ENCODE measurements at regions not wholly inside any gene's neighbourhood (a gene's known extent, or its start where the extent isn't known, plus 50 kb on each side); places are given as distances from the start of the nearest gene placed in this dataset.

DNA sequence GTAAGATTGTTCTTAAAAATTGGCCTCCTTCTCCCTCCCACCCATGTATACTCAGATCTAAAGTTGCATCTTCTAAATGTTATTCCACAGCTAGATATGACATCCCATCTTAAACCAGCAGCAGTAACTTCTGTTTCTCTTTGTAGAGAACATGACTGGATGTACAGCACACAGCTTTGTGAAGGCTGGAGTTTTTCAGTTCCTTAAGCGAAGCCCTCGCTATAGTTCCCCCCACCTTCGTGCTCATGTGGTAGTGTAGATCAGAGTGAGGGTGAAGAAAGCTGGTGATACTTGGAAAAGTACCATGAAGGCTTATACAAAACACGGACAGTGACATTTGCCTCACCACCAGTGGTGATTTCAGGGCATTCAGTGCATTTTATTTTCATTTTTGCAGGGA lies 137.5 kb downstream of the MAT2B start:
- no peaks in the 10 kb centered on the region for H3K9me3 ChIP-seq (replicated peaks in 1 of 3)
- DNase-seq, result no peak
- TF ChIP-seq POLR2A (IDR thresholded peaks at IDR 0.05), result no peak
- TF ChIP-seq, protein P1, sequence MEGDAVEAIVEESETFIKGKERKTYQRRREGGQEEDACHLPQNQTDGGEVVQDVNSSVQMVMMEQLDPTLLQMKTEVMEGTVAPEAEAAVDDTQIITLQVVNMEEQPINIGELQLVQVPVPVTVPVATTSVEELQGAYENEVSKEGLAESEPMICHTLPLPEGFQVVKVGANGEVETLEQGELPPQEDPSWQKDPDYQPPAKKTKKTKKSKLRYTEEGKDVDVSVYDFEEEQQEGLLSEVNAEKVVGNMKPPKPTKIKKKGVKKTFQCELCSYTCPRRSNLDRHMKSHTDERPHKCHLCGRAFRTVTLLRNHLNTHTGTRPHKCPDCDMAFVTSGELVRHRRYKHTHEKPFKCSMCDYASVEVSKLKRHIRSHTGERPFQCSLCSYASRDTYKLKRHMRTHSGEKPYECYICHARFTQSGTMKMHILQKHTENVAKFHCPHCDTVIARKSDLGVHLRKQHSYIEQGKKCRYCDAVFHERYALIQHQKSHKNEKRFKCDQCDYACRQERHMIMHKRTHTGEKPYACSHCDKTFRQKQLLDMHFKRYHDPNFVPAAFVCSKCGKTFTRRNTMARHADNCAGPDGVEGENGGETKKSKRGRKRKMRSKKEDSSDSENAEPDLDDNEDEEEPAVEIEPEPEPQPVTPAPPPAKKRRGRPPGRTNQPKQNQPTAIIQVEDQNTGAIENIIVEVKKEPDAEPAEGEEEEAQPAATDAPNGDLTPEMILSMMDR (IDR thresholded peaks at IDR 0.05), result no peak
- 57 to 83% (median 68%) methylated on average over 4 of the region's 4 CpGs for WGBS, 4 donors
- no peaks in the 10 kb centered on the region for H3K4me1 ChIP-seq (replicated peaks in 1 of 2)
- H3K27me3 ChIP-seq, result no peaks in the 10 kb centered on the region
- no peak overlapping the region for H3K4me3 ChIP-seq
- intact Hi-C loops (cut with DNase I), result no loop called here
- no peaks in the 10 kb centered on the region for H3K36me3 ChIP-seq (replicated peaks in 1 of 2)
- H3K27ac ChIP-seq, result no peak overlapping the region

DNA sequence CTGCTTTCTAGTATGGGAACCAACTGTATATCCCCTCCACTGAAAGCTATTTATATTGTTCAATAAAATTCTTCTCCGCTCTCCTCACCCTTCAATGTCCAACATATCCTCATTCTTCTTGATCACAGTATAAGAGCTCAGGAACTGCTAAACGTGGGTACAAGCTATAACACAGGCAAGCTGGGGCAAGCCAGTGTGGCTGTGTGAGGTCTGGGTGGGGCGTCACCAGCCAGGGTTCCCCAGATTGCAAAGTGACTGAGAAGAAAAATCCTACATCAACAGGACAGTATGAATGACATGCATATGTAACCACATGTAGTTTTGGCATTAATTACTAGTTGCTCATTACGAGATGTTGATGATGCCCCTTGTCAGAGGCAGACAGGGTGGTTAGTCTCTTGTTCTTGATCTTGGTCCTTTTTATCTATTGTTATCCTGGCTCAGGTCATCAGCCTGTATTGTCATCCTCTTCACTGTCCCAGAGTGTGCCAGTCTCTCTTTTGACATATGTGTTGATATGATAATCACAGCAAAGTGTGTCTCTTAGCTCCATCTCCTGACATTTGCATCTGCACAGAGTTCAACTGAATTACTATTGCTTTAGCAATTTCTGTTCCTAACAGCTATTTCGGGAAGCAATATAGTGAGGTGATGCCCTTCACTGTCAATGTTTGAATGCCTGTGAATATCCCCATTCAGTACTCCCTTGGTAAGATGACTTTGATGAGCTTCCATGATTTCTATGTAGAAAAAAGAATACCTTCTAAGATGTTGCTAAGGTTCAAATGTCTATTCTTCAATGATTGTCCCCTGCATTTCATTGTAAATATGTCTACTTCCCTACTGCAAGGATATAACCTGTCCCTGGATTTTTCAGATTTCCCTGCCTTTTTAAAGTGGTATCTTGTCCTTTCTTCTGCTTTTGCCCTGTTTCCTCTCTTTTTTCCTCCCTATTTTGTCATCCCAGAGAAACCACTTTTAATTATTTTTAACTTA lies 140.3 kb downstream of the MAT2B start:
- H3K9me3 ChIP-seq (replicated peaks in 1 of 3), result no peaks in the 10 kb centered on the region
- no peak for DNase-seq
- 63 to 79% (median 65%) methylated on average over 5 of the region's 5 CpGs for WGBS, 4 donors
- TF ChIP-seq POLR2A (IDR thresholded peaks at IDR 0.05), result no peak
- TF ChIP-seq, protein P1 (IDR thresholded peaks at IDR 0.05), result no peak
- no peaks in the 10 kb centered on the region for H3K27me3 ChIP-seq
- no peaks in the 10 kb centered on the region for H3K36me3 ChIP-seq (replicated peaks in 1 of 2)
- intact Hi-C loops (cut with DNase I), result no loop called here
- H3K4me1 ChIP-seq (replicated peaks in 1 of 2), result no peaks in the 10 kb centered on the region
- H3K27ac ChIP-seq, result no peak overlapping the region
- H3K4me3 ChIP-seq, result no peak overlapping the region

DNA sequence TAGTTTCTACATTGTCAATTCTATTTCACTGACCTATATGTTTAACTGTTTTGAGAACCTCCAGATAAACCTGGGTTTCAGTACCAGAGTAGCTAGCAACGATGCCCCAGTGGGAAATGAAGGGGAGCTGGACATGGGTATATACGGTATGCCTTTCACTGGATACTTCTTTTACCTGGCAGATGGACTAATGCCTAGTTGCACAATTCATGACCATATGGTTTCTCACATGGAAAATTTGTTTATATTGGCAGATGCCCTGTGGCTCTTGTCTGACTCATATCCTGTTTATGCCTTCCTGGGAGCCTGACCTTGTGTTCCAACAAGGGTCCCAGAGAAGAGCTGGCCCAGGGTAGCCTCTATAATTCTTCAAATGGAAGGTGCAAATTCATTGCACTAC lies 144.1 kb downstream of the MAT2B start:
- H3K4me3 ChIP-seq, result no peak overlapping the region
- no peak overlapping the region for H3K27ac ChIP-seq
- DNase-seq, result no peak
- whole genome bisulfite sequencing, 4 donors, result 76 to 91% (median 85%) methylated on average over 2 of the region's 2 CpGs
- TF ChIP-seq POLR2A (IDR thresholded peaks at IDR 0.05), result no peak
- TF ChIP-seq, protein P1 (IDR thresholded peaks at IDR 0.05), result no peak
- no peaks in the 10 kb centered on the region for H3K36me3 ChIP-seq (replicated peaks in 1 of 2)
- no peaks in the 10 kb centered on the region for H3K9me3 ChIP-seq (replicated peaks in 1 of 3)
- intact Hi-C loops (cut with DNase I), result no loop called here
- H3K4me1 ChIP-seq (replicated peaks in 1 of 2), result no peaks in the 10 kb centered on the region
- H3K27me3 ChIP-seq, result no peaks in the 10 kb centered on the region

DNA sequence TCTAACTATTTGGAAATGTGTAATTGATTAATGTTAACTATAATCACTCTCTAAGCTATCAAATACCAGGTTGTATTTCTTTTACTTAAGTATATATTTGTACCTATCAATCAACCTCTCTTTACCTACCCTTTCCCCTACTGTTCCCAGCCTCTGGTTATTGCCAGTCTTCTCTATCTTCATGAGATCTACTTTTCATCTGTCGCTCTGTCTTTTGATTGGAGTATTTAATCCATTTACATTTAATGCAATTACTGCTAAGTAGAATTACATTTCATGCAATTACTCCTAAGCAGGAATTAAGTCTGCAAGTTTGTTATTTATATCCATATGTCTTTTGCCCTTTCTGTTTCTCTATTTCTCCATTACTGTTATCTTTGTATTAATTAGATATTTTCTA lies 148.1 kb downstream of the MAT2B start:
- no peaks in the 10 kb centered on the region for H3K4me1 ChIP-seq (replicated peaks in 1 of 2)
- H3K4me3 ChIP-seq, result no peak overlapping the region
- no peak for DNase-seq
- no peaks in the 10 kb centered on the region for H3K36me3 ChIP-seq (replicated peaks in 1 of 2)
- intact Hi-C loops (cut with DNase I), result no loop called here
- 86 to 100% (median 91%) methylated on average over 1 of the region's 1 CpG for WGBS, 4 donors
- H3K27ac ChIP-seq, result no peak overlapping the region
- TF ChIP-seq, protein P1 (IDR thresholded peaks at IDR 0.05), result no peak
- no peak for TF ChIP-seq POLR2A (IDR thresholded peaks at IDR 0.05)
- no peaks in the 10 kb centered on the region for H3K9me3 ChIP-seq (replicated peaks in 1 of 3)
- H3K27me3 ChIP-seq, result no peaks in the 10 kb centered on the region
